ENCODE measurements at regions not wholly inside any gene's neighbourhood (a gene's known extent, or its start where the extent isn't known, plus 50 kb on each side); places are given as distances from the start of the nearest gene placed in this dataset.
A peak's percentile ranks its signal among the peaks of the same experiment; 100 is the strongest.

DNA sequence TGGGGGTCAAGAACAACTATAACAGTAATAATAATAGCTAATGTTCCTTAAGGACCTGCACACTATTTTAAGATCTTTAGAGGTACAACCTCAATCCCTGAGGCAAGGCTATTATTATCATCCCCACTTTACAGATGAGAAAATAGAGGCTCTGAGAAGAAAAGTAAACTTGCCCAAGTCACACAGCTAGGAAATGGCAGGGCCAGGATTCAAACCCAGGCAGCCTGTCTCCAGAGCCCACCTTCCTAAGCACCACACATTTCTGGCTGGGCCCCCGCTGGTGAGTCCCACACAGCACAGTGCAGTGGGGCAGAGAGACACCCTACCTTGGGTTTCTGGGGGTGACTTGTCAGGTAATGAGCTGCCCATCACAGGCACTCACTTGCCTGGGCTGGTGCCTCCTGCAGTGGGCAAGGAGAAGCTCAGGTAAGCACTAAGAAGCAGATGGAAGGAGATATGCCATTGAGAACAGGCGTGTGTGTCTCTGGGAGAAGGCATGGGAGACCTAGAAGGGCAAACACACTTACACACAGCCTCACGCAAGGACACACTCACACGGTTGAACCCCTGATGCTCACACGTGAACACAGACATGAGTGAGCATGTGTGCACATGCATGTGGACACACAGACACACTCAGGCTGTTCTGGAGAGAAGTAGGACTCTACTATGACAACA lies 104.4 kb upstream of the ZMIZ1 start:
- no peaks in the 10 kb centered on the region for H3K36me3 Mint-ChIP-seq (ENCODE audit: unreplicated experiment)
- H3K27me3 Mint-ChIP-seq (ENCODE audit: unreplicated experiment) = no peaks in the 10 kb centered on the region
- no peaks in the 10 kb centered on the region for H3K9me3 Mint-ChIP-seq (ENCODE audit: unreplicated experiment)
- DNase-seq (ENCODE audit: extremely low spot score, unreplicated experiment) = no peak
- TF ChIP-seq, protein P1, sequence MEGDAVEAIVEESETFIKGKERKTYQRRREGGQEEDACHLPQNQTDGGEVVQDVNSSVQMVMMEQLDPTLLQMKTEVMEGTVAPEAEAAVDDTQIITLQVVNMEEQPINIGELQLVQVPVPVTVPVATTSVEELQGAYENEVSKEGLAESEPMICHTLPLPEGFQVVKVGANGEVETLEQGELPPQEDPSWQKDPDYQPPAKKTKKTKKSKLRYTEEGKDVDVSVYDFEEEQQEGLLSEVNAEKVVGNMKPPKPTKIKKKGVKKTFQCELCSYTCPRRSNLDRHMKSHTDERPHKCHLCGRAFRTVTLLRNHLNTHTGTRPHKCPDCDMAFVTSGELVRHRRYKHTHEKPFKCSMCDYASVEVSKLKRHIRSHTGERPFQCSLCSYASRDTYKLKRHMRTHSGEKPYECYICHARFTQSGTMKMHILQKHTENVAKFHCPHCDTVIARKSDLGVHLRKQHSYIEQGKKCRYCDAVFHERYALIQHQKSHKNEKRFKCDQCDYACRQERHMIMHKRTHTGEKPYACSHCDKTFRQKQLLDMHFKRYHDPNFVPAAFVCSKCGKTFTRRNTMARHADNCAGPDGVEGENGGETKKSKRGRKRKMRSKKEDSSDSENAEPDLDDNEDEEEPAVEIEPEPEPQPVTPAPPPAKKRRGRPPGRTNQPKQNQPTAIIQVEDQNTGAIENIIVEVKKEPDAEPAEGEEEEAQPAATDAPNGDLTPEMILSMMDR (IDR thresholded peaks at IDR 0.05) = no peak
- peaks cover 76% of the 10 kb centered on the region for H3K4me1 Mint-ChIP-seq (ENCODE audit: unreplicated experiment)
- H3K27ac Mint-ChIP-seq (ENCODE audit: unreplicated experiment) = peak overlapping the region; percentile 85
- H3K4me3 Mint-ChIP-seq (ENCODE audit: unreplicated experiment) = no peak overlapping the region

DNA sequence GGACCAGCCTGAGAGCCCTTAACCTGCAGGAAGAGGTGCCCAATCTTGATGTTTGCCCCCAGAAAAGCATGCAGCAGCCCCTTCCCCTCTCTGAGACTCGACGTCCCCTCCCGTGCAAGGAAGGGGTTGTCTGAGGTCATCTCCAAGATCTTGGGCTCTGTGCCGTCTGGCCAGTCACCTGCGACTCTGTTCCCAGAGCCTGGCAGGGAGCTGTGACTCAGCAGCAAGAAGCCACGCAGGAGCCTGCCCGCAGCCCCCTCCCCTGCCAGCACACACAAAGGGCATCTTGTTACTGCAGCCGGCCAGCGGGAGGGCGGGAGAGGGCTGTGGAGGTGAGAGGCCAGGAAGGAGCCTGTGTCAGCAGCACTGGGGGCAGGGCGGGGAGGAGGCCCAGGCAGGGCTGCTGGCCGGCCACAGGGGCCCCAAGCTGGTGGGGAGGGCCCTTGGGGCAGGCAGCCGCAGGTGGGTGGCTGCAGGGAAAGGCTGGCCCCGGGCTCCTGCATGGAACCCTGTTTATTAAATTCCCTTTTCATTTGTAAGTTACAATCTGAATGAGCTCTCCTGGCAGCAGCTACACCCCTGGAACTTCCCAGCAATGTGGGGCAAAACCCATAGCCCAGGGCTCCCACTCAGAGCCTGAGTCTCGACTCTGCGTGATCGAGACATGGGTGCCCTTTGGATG lies 103.7 kb upstream of the ZMIZ1 start:
- TF ChIP-seq, protein P1 (IDR thresholded peaks at IDR 0.05) = no peak
- no peak for DNase-seq (ENCODE audit: extremely low spot score, unreplicated experiment)
- Mint-ChIP-seq H3K4me3 (ENCODE audit: unreplicated experiment) (no peak overlapping the region), H3K27me3 (ENCODE audit: unreplicated experiment) (no peaks in the 10 kb centered on the region), H3K9me3 (ENCODE audit: unreplicated experiment) (no peaks in the 10 kb centered on the region), H3K4me1 (ENCODE audit: unreplicated experiment) (peaks cover 81% of the 10 kb centered on the region), H3K27ac (ENCODE audit: unreplicated experiment) (peak overlapping the region; percentile 85), H3K36me3 (ENCODE audit: unreplicated experiment) (no peaks in the 10 kb centered on the region)

DNA sequence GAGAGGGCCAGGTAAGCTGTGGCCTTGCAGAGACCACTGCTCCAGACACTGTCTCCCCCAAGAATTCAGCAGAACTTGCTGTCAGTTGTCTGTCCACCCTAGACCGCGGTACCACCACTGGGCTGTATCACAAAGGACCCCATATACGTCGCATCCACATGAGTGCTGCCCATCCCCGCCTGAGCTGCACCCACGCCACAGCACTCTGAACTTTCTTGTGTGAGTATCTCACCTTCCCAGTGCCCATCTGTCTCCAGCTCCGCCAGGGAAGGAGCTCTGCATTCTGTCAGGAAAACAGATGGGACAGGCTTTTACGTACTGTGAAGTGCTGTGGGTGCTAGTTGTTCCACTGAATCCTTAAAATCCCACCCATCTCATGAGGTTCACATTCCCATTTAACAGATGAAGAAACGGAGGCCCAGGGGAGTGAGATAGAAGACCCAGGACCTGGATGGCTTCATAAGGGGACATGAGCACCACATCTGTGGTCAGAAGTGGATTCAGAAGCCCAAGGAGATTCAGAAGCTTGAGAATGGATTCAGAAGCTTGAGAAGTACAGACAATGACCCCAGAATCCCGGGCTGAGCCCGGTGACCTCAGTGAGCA lies 102.5 kb upstream of the ZMIZ1 start:
- Mint-ChIP-seq H3K4me3 (ENCODE audit: unreplicated experiment) (no peak overlapping the region), H3K27ac (ENCODE audit: unreplicated experiment) (no peak overlapping the region)

DNA sequence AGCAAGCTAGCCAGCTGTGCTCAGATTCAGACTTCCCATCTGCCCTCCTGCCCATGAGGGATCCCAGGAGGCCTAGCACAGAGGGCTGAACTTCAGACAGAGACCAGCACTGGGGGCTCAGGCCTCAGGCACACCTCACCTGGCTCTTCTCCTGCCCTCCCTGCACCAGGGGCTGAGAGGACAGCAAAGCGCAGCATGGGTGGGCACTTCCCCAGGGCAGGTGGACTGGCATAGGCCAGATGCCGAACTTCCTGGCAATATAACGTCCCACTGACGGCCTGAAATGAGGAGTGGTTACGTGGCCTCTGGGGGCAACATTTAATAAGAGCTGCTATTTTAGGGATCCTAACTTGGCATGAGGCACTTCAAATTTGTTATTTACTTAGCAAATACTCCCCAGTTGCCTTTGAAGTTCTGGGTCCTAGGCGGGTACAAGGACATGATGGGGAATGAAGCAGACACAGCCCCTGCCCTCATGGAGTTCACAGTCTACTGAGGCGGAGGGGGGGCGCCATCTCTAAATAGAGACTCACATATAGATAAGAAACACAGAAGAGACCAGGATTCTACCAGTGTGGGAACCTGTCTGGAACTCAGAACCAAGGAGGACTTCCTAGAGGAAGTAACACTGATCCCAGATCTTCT lies 101.8 kb upstream of the ZMIZ1 start:
- Mint-ChIP-seq H3K9me3 (ENCODE audit: unreplicated experiment) (no peaks in the 10 kb centered on the region), H3K36me3 (ENCODE audit: unreplicated experiment) (no peaks in the 10 kb centered on the region), H3K27me3 (ENCODE audit: unreplicated experiment) (no peaks in the 10 kb centered on the region), H3K27ac (ENCODE audit: unreplicated experiment) (no peak overlapping the region), H3K4me3 (ENCODE audit: unreplicated experiment) (no peak overlapping the region), H3K4me1 (ENCODE audit: unreplicated experiment) (peaks cover 69% of the 10 kb centered on the region)
- no peak for DNase-seq (ENCODE audit: extremely low spot score, unreplicated experiment)
- TF ChIP-seq, protein P1 (IDR thresholded peaks at IDR 0.05) = no peak

More for the DNA sequence above, 102.5 kb upstream of the ZMIZ1 start:
- H3K9me3 Mint-ChIP-seq (ENCODE audit: unreplicated experiment) = no peaks in the 10 kb centered on the region
- TF ChIP-seq, protein P1 (IDR thresholded peaks at IDR 0.05) = no peak
- no peaks in the 10 kb centered on the region for H3K36me3 Mint-ChIP-seq (ENCODE audit: unreplicated experiment)
- no peak for DNase-seq (ENCODE audit: extremely low spot score, unreplicated experiment)
- H3K27me3 Mint-ChIP-seq (ENCODE audit: unreplicated experiment) = no peaks in the 10 kb centered on the region
- H3K4me1 Mint-ChIP-seq (ENCODE audit: unreplicated experiment) = peaks cover 71% of the 10 kb centered on the region
